Astrocyte of the hippocampus (primary cell): ENCODE measurements at regions not wholly inside any gene's neighbourhood (a gene's known extent, or its start where the extent isn't known, plus 50 kb on each side); places are given as distances from the start of the nearest gene placed in this dataset.
"Not testable (repeated sequence)": the region's sequence is repeated elsewhere in the genome, so short reads cannot be mapped to it uniquely, and the experiment has no call there.

ENCODE experiments used
- DNase-seq: peaks from one replicate; pipeline ENCODE4 v3.0.0; 2011; ENCODE audit warnings: low read depth, low spot score

DNA sequence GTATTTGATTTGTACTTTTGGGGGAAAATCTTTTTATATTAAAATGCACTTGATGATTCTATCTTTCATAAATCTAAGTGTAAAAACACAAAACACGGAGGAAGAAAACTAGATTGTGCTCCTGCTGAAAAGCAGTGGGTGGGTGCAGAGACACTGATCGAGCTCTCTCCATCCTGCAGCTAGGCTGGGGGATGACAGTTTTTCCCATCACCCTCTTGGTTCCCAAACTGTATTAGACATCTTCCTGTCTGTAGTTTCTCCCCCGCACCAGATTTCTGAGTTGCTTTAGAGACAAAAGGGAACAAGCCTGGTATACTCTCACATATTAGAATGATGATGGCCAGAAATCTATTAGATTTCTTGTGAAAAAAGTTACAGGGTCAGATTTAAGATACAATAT, 99.6 kb downstream of the FAM114A2 start:
- no peak for DNase-seq

- DNase-seq, result no peak
Measured at GRCh38 chr5:153938191-153938842, 100.4 kb downstream of the FAM114A2 start.

GRCh38 chr5:153937661-153938060, 101.0 kb downstream of the FAM114A2 start:
- no peak for DNase-seq

GRCh38 chr5:153935151-153935550, 103.6 kb downstream of the FAM114A2 start:
- DNase-seq, result not testable (repeated sequence)

DNA sequence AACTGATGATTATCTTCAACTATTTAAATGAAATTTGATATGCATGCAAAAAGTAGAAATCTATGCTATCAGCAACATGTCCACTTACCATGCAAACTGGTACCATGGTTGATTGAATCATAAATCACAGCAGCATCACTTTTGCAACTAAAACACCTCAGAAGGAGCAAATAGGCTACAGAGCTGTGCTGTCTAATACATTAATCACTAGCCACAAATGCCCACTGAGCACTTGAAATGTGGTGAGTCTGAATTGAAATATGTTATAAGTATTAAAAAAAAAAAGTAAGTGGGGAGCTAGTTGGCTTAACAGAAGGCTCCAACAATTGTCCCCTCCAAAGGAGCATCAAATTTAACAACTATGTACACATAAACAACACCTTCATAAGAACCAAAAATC, 112.5 kb downstream of the FAM114A2 start:
- DNase-seq, result peak; percentile 14

- DNase-seq, result no peak
Measured at GRCh38 chr5:153919161-153919560, 119.5 kb downstream of the FAM114A2 start.

DNA sequence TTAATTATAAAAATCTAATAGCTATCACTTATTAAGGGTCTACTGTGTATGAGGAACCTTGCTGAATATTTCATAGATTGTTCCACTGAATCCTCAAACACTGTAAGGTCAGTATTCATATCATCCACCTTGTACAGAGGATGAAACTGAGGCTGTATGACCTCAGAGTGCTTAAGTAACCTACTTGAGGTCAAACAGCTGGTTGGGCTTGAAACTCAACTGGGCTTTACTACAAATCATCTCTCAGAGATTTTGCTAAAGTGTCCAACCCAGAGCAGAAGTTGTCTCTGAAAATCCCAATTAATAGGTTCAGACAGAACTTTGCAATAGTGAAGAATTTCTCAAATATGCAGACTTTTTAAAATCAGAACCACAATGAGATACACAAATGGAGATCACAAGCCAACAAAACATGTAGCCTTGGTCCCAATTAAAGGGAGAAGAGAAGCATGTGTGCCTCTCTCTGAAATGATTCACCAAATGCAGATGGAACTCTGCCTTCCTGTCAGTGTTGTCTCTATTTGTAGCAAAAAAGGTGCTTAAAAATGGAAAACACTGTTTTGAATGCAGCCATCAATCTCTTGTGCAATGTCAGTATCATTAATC, 131.4 kb downstream of the FAM114A2 start:
- no peak for DNase-seq

DNA sequence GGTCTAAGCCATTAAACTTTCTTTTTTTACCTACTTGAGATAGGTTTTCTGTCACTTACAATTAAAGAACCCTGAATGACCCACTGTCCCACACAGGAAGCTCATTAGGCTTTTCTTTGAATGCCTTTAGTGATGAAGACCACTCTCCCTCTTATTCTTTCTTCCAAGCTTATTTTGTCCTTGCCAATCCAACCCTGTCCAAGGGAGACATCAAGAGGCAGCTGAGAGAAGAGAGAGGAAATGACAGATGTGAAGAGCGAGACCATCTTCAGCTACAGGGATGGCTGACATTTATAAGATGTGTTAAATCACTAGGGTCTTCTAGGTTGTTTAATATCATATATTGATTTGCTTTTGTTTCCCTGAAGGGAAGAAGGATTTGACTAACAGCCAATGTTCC, 133.5 kb downstream of the FAM114A2 start:
- no peak for DNase-seq

GRCh38 chr5:153903321-153903720, 135.4 kb downstream of the FAM114A2 start:
- DNase-seq, result no peak

DNA sequence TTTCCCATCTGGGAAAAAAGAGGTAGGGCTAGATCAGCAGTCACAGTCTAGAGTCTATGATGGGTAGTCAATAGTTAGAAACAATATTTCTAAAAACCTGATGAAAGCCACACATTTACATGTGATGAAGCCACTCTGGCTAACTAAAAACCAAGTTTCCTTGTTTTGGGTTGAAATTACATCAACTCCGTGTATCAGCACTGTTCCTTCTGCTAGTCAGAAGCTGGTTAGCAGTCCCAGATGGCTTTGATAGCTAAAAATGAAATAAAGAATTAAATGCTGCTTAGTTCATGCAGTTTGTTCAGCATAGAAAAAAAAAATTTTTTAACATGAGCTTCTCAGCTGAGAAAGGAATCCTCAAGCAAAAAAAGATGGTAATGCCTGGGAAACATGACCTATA, 136.7 kb downstream of the FAM114A2 start:
- no peak for DNase-seq

DNA sequence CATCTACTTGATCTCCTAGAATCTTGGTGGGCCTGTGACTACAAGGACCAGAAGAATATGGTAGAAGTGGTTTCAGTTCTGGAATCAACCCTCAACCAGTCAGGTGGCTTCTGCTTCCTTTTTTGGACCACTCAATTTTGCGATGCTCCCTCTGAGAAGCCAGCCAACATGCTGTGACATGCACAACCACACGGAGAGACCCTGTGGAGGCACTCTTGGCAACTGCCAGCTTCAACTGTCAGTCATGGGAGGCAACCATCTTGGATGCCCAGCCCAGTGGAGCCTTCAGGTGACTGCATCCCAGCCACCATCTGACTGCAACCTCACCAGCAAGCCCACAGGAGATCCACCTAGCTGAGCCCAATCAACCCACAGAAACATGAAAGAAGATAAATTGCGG, 137.3 kb downstream of the FAM114A2 start:
- no peak for DNase-seq

DNA sequence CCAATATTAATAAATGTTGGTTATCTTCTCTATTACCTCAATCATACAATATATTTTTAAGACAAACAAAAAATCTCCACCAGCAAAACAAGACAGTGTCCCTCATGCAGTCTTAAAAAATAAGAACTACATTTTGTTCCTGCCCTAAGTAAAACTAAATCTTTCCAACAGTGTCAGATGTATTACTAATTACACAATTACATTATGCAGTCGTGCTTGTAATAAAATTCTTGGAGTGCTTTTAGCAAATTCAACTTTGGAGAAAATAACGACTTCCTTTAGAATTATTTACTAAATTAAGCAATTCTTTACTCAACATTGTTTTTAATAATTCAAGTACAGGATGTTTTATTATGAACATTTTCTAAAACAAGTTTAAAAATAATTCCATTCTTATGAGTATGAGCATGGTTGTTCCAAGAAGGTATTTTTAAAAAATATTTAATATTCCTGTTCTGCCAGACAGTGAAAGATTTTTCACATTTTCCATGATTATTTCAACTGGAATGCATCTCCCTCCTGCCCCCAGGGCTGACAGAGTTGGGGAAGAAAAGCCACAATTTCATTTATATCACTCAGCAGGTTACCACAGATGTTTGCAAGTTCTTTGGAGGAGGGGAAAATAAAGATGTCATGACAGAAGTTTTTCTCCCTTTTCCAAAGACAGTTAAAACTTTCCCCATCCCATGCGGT, 137.9 kb downstream of the FAM114A2 start:
- peak; percentile 77 for DNase-seq

- peak; percentile 15 for DNase-seq
Measured at GRCh38 chr5:153899746-153900145, 139.0 kb downstream of the FAM114A2 start.

DNA sequence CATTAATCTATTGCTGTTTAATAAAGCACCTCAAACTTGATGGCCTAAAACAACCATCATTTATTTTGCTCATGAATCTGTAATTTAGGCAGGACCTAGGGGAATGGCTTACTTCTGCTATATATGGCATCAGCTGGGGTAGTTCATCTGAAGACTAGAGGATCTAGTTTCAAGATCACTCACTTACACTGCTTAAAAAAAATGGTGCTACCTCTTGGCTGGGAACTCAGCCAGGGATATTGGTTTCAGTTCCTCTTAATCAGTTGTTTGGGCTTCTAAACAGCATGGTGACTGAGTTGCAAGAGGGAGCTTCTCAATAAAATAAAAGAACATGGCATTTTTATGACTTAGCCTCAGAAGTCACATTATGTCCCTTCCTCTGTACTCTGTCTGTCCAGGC, 142.0 kb downstream of the FAM114A2 start:
- DNase-seq, result peak; percentile 72

GRCh38 chr5:153896117-153896516, 142.6 kb downstream of the FAM114A2 start:
- DNase-seq, result peak; percentile 21

DNA sequence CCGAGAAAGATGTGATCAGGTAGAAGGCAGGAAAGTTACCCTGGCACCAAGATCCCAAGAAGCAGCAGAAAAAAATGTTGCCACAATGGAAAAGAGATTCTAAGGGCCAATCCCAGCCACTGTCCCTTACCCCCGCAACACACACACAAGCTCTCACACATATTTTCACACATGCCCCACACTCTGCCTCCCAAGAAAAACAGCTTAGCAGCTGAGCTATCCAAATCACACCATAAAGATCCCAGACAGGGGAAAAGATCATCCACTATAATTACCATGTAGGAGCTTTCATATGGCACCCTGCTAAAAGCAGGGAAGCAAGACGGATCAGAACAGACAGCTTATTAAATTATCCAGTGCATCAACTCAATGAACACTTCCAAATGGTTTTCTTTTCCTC, 143.4 kb downstream of the FAM114A2 start:
- DNase-seq, result no peak

DNA sequence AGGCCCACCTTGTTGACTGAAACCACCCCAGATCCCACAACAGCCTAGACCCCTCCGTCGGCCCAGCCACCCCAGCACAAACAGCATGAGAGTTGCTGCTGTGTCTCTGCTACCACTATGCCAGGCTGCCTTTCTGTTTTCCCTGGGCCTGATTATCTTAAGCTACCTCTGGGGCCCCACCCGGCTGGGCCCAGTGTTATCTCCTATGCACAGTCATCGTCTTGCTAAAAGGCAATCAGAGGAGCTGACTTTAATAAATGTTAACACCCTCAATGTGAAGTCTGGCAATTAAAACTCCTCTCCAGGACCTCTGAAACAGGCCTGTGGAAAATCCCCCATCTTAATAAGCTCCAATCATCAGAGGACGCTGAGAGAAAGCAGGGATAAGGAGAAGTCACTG, 144.9 kb downstream of the FAM114A2 start:
- DNase-seq, result no peak

GRCh38 chr5:153891394-153891793, 147.3 kb downstream of the FAM114A2 start:
- DNase-seq, result no peak

- no peak for DNase-seq
Measured at GRCh38 chr5:153888781-153889180, 149.9 kb downstream of the FAM114A2 start.

GRCh38 chr5:153885141-153885540, 153.6 kb downstream of the FAM114A2 start:
- no peak for DNase-seq

DNA sequence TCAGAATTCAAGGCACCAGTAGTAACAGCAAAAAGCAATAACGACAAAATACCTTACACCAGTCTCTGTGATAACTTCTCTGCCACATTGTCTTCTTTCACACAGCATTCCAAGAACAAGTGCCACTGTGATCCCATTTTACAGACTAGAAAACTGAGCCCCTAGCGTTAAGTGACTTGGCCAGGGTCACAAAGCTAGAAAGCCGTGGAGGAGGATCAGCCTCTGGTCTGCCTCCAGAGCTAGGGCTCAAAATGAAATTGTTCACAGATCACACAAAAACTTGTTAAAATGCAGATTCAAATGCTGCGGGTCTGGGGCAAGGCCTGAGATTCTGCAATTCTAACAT, 154.1 kb downstream of the FAM114A2 start:
- no peak for DNase-seq

DNA sequence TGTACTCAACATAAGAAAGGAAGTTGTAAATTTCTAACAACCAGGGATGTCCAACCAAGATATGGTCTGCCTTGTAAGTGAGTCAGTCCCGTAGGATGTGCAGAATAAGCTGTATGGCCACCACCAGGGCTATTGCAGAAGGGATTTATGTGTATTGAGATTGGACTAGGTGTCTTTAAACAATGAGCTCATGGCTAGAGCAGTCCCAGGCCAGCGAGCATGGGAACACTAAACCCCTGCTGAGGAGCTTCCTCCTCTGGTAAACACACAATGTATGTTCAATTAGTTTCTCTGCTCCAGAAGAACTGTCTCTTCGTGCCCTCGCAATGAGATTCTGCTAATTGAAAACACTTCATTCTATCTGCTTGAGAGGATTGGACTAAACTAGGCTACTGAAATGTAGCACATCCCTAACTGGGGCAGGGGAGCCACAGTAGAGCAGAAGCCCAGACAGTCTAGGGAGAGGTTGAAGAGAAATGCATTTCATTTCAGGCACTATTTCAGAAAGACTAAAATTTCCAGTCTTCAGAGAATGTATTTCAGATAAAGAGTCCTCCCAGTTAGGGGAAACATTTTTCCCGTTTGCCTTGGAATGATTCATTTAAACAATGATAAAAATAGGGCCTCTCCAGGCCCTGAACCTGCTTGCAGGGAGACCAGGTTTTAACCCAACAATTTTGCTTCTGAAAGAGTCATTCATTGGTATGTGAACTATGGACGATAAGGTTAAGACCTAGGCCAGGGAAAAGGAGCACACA, 154.7 kb downstream of the FAM114A2 start:
- DNase-seq, result no peak
